ENCODE measurements at regions not wholly inside any gene's neighbourhood (a gene's known extent, or its start where the extent isn't known, plus 50 kb on each side); places are given as distances from the start of the nearest gene placed in this dataset.
"Not testable (repeated sequence)": the region's sequence is repeated elsewhere in the genome, so short reads cannot be mapped to it uniquely, and the experiment has no call there.

DNA sequence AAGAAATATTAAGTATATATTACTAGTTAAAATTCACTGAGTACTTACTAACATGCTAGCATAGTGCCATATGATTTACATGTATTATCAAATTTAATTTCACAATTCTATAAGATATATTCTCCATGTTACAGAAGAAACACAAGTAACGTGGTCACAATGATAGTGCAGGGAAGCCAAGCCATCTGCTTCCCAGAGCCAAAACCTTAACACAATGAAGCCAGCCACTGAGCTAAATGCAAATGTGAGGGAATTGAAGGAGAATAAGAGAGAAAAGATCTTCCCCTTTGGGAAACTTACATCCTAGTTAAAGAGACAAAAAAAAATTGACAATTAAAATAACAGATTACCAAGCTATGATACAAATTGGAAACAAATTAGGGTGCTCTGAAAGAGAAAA is 63.6 kb downstream of the ELAPOR2 start:
- no peaks in the 10 kb centered on the region for H3K9me3 Mint-ChIP-seq
- Histone ChIP-seq H3K9me3 (no peaks in the 10 kb centered on the region), H3K4me1 (ENCODE audit: control insufficient read depth in 1 of 2, extremely low read depth in 1 of 2, insufficient read depth in 2 of 2, low read length in 2 of 2) (no peaks in the 10 kb centered on the region), H3K27ac (ENCODE audit: low read length) (no peak overlapping the region), H3K36me3 (ENCODE audit: control insufficient read depth in 2 of 2, extremely low read depth in 1 of 2, insufficient read depth in 1 of 2, low read length in 1 of 2) (no peaks in the 10 kb centered on the region), H3K4me3 (ENCODE audit: control insufficient read depth in 1 of 2, extremely low read depth in 1 of 2, low read length in 1 of 2) (no peak overlapping the region), H3K27me3 (replicated peaks in 1 of 2; ENCODE audit: control insufficient read depth in 2 of 2, extremely low read depth in 1 of 2, insufficient read depth in 2 of 2, low read length in 1 of 2) (no peaks in the 10 kb centered on the region)
- ChIA-PET CTCF (interaction anchor here in 1 of 2 donors (0.8 kb wide), 1 partner anchor 17 kb away, joined by 3 read pairs; no protein-coding TSS in a partner anchor), POLR2A (no interaction called here)
- ATAC-seq (replicated peaks in 1 of 4) (no peak), DNase-seq (no peak)
- H3K4me3 Mint-ChIP-seq: no peak overlapping the region
- no peaks in the 10 kb centered on the region for H3K36me3 Mint-ChIP-seq
- peaks cover 0 to 27% of the 10 kb centered on the region in 2 donors for H3K27me3 Mint-ChIP-seq
- peaks cover 0 to 21% (median 17%) of the 10 kb centered on the region in 3 donors for H3K4me1 Mint-ChIP-seq
- H3K27ac Mint-ChIP-seq: no peak overlapping the region
- WGBS (ENCODE audit: insufficient coverage): no CpG with 5 or more reads among the region's 1 CpG

GRCh38 chr7:86995052-86995725 is 64.3 kb downstream of the ELAPOR2 start:
- Mint-ChIP-seq H3K27ac (no peak overlapping the region), H3K36me3 (no peaks in the 10 kb centered on the region), H3K4me3 (no peak overlapping the region), H3K4me1 (peaks cover 0 to 19% (median 14%) of the 10 kb centered on the region in 3 donors), H3K9me3 (no peaks in the 10 kb centered on the region), H3K27me3 (peaks cover 0 to 23% of the 10 kb centered on the region in 2 donors)
- H3K4me3 ChIP-seq (ENCODE audit: control insufficient read depth in 1 of 2, extremely low read depth in 1 of 2, low read length in 1 of 2): no peak overlapping the region
- ATAC-seq (replicated peaks in 1 of 4): no peak
- no peak overlapping the region for H3K27ac ChIP-seq (ENCODE audit: low read length)
- ChIA-PET CTCF (interaction anchor here in 1 of 2 donors (0.7 to 1.2 kb wide), 4 partner anchors 18 to 203 kb away, joined by 3 to 5 read pairs (median 4); no protein-coding TSS in a partner anchor), POLR2A (no interaction called here)
- no peak for DNase-seq
- no CpG with 5 or more reads among the region's 6 CpGs for WGBS (ENCODE audit: insufficient coverage)
- H3K9me3 ChIP-seq: no peaks in the 10 kb centered on the region
- H3K27me3 ChIP-seq (replicated peaks in 1 of 2; ENCODE audit: control insufficient read depth in 2 of 2, extremely low read depth in 1 of 2, insufficient read depth in 2 of 2, low read length in 1 of 2): no peaks in the 10 kb centered on the region
- no peaks in the 10 kb centered on the region for H3K4me1 ChIP-seq (ENCODE audit: control insufficient read depth in 1 of 2, extremely low read depth in 1 of 2, insufficient read depth in 2 of 2, low read length in 2 of 2)
- H3K36me3 ChIP-seq (ENCODE audit: control insufficient read depth in 2 of 2, extremely low read depth in 1 of 2, insufficient read depth in 1 of 2, low read length in 1 of 2): no peaks in the 10 kb centered on the region

GRCh38 chr7:86991771-86992191 is 67.7 kb downstream of the ELAPOR2 start:
- Mint-ChIP-seq H3K36me3 (no peaks in the 10 kb centered on the region), H3K27me3 (peaks cover 0 to 12% of the 10 kb centered on the region in 2 donors), H3K4me3 (no peak overlapping the region), H3K27ac (peak overlapping the region in 1 of 2 donors; percentile 17), H3K4me1 (peaks cover 0 to 19% (median 14%) of the 10 kb centered on the region in 3 donors), H3K9me3 (no peaks in the 10 kb centered on the region)
- Histone ChIP-seq H3K36me3 (ENCODE audit: control insufficient read depth in 2 of 2, extremely low read depth in 1 of 2, insufficient read depth in 1 of 2, low read length in 1 of 2) (no peaks in the 10 kb centered on the region), H3K4me1 (ENCODE audit: control insufficient read depth in 1 of 2, extremely low read depth in 1 of 2, insufficient read depth in 2 of 2, low read length in 2 of 2) (no peaks in the 10 kb centered on the region), H3K27ac (ENCODE audit: low read length) (no peak overlapping the region), H3K4me3 (ENCODE audit: control insufficient read depth in 1 of 2, extremely low read depth in 1 of 2, low read length in 1 of 2) (no peak overlapping the region), H3K27me3 (replicated peaks in 1 of 2; ENCODE audit: control insufficient read depth in 2 of 2, extremely low read depth in 1 of 2, insufficient read depth in 2 of 2, low read length in 1 of 2) (no peaks in the 10 kb centered on the region), H3K9me3 (no peaks in the 10 kb centered on the region)
- CTCF ChIA-PET: interaction anchor here (0.7 to 1.8 kb wide), 8 partner anchors 10 to 70 kb away, joined by 3 to 6 read pairs (median 4); no protein-coding TSS in a partner anchor
- DNase-seq (no peak), ATAC-seq (replicated peaks in 1 of 4) (no peak)
- POLR2A ChIA-PET: interaction anchor here in 1 of 2 donors (0.6 to 1.2 kb wide), 4 partner anchors 9 to 226 kb away, joined by 3 to 5 read pairs (median 4); no protein-coding TSS in a partner anchor

- ATAC-seq (replicated peaks in 1 of 4) (no peak), DNase-seq (no peak)
- peaks cover 0 to 19% (median 14%) of the 10 kb centered on the region in 3 donors for H3K4me1 Mint-ChIP-seq
- Histone ChIP-seq H3K4me1 (ENCODE audit: control insufficient read depth in 1 of 2, extremely low read depth in 1 of 2, insufficient read depth in 2 of 2, low read length in 2 of 2) (no peaks in the 10 kb centered on the region), H3K27ac (ENCODE audit: low read length) (no peak overlapping the region), H3K4me3 (ENCODE audit: control insufficient read depth in 1 of 2, extremely low read depth in 1 of 2, low read length in 1 of 2) (no peak overlapping the region), H3K36me3 (ENCODE audit: control insufficient read depth in 2 of 2, extremely low read depth in 1 of 2, insufficient read depth in 1 of 2, low read length in 1 of 2) (no peaks in the 10 kb centered on the region), H3K9me3 (no peaks in the 10 kb centered on the region), H3K27me3 (replicated peaks in 1 of 2; ENCODE audit: control insufficient read depth in 2 of 2, extremely low read depth in 1 of 2, insufficient read depth in 2 of 2, low read length in 1 of 2) (no peaks in the 10 kb centered on the region)
- H3K27ac Mint-ChIP-seq: peak overlapping the region in 1 of 2 donors; percentile 17
- peaks cover 0 to 11% of the 10 kb centered on the region in 2 donors for H3K27me3 Mint-ChIP-seq
- H3K36me3 Mint-ChIP-seq: peaks cover 2% of the 10 kb centered on the region
- H3K9me3 Mint-ChIP-seq: no peaks in the 10 kb centered on the region
- POLR2A ChIA-PET: interaction anchor here in 1 of 2 donors (0.6 to 1.2 kb wide), 3 partner anchors 8 to 227 kb away, joined by 3 to 5 read pairs (median 3); no protein-coding TSS in a partner anchor
- CTCF ChIA-PET: interaction anchor here (0.8 to 1.8 kb wide), 2 partner anchors 43 to 64 kb away, joined by 3 to 6 read pairs; no protein-coding TSS in a partner anchor
- no peak overlapping the region for H3K4me3 Mint-ChIP-seq
Measured at GRCh38 chr7:86991093-86991769, 68.2 kb downstream of the ELAPOR2 start.

- POLR2A ChIA-PET: interaction anchor here in 1 of 2 donors (0.7 kb wide), 1 partner anchor 17 kb away, joined by 3 read pairs; no protein-coding TSS in a partner anchor
- H3K27me3 Mint-ChIP-seq: no peaks in the 10 kb centered on the region
Measured at GRCh38 chr7:86989407-86989806, 70.0 kb downstream of the ELAPOR2 start.

GRCh38 chr7:86987834-86988233 is 71.6 kb downstream of the ELAPOR2 start:
- H3K27ac ChIP-seq (ENCODE audit: low read length); H3K4me1 ChIP-seq (ENCODE audit: control insufficient read depth in 1 of 2, extremely low read depth in 1 of 2, insufficient read depth in 2 of 2, low read length in 2 of 2); H3K27ac Mint-ChIP-seq; H3K27me3 Mint-ChIP-seq; ATAC-seq (replicated peaks in 1 of 4); H3K4me3 ChIP-seq (ENCODE audit: control insufficient read depth in 1 of 2, extremely low read depth in 1 of 2, low read length in 1 of 2); DNase-seq; H3K27me3 ChIP-seq (replicated peaks in 1 of 2; ENCODE audit: control insufficient read depth in 2 of 2, extremely low read depth in 1 of 2, insufficient read depth in 2 of 2, low read length in 1 of 2); H3K36me3 ChIP-seq (ENCODE audit: control insufficient read depth in 2 of 2, extremely low read depth in 1 of 2, insufficient read depth in 1 of 2, low read length in 1 of 2); H3K4me3 Mint-ChIP-seq; CTCF ChIA-PET; POLR2A ChIA-PET; H3K9me3 ChIP-seq: not testable (repeated sequence)
- Mint-ChIP-seq H3K36me3 (peaks cover 12% of the 10 kb centered on the region), H3K4me1 (peaks cover 0 to 15% (median 8%) of the 10 kb centered on the region in 3 donors), H3K9me3 (peaks cover 4 to 12% (median 11%) of the 10 kb centered on the region in 3 donors)
- WGBS (ENCODE audit: insufficient coverage): no CpG with 5 or more reads among the region's 4 CpGs

More at GRCh38 chr7:86989407-86989806, 70.0 kb downstream of the ELAPOR2 start:
- ATAC-seq (replicated peaks in 1 of 4) (no peak), DNase-seq (no peak)
- H3K27ac Mint-ChIP-seq: no peak overlapping the region
- peaks cover 0 to 8% (median 7%) of the 10 kb centered on the region in 3 donors for H3K9me3 Mint-ChIP-seq
- no peak overlapping the region for H3K4me3 ChIP-seq (ENCODE audit: control insufficient read depth in 1 of 2, extremely low read depth in 1 of 2, low read length in 1 of 2)
- no peaks in the 10 kb centered on the region for H3K27me3 ChIP-seq (replicated peaks in 1 of 2; ENCODE audit: control insufficient read depth in 2 of 2, extremely low read depth in 1 of 2, insufficient read depth in 2 of 2, low read length in 1 of 2)
- H3K36me3 ChIP-seq (ENCODE audit: control insufficient read depth in 2 of 2, extremely low read depth in 1 of 2, insufficient read depth in 1 of 2, low read length in 1 of 2): no peaks in the 10 kb centered on the region
- H3K27ac ChIP-seq (ENCODE audit: low read length): no peak overlapping the region
- H3K9me3 ChIP-seq: no peaks in the 10 kb centered on the region
- 87% methylated on average over 4 of the region's 8 CpGs for WGBS (ENCODE audit: insufficient coverage)
- H3K4me3 Mint-ChIP-seq: no peak overlapping the region
- CTCF ChIA-PET: no interaction called here
- H3K4me1 ChIP-seq (ENCODE audit: control insufficient read depth in 1 of 2, extremely low read depth in 1 of 2, insufficient read depth in 2 of 2, low read length in 2 of 2): no peaks in the 10 kb centered on the region
- peaks cover 10% of the 10 kb centered on the region for H3K36me3 Mint-ChIP-seq
- peaks cover 0 to 19% (median 14%) of the 10 kb centered on the region in 3 donors for H3K4me1 Mint-ChIP-seq
